ENCODE measurements at regions not wholly inside any gene's neighbourhood (a gene's known extent, or its start where the extent isn't known, plus 50 kb on each side); places are given as distances from the start of the nearest gene placed in this dataset.

- intact Hi-C loops (cut with micrococcal nuclease; ENCODE audit: unreplicated experiment) = no loop called here
- Histone ChIP-seq H3K36me3 (ENCODE audit: control insufficient read depth, insufficient read depth, low read length) (no peaks in the 10 kb centered on the region), H3K4me1 (no peaks in the 10 kb centered on the region), H3K9me3 (no peaks in the 10 kb centered on the region), H3K27me3 (replicated peaks; ENCODE audit: control insufficient read depth, insufficient read depth, low read length) (no peaks in the 10 kb centered on the region), H3K4me3 (ENCODE audit: low read depth, low read length) (no peak overlapping the region)
- TF ChIP-seq CTCF (IDR thresholded peaks at IDR 0.05; ENCODE audit: insufficient read depth in 1 of 2, low read depth in 1 of 2, low read length in 1 of 2, severe bottlenecking in 1 of 2, unreplicated experiment in 1 of 2) = no peak
- Mint-ChIP-seq H3K4me1 (ENCODE audit: low read depth, unreplicated experiment) (no peaks in the 10 kb centered on the region), H3K9me3 (ENCODE audit: unreplicated experiment) (no peaks in the 10 kb centered on the region), H3K27ac (ENCODE audit: unreplicated experiment) (no peak overlapping the region), H3K27me3 (ENCODE audit: insufficient read depth, unreplicated experiment) (peaks cover 3% of the 10 kb centered on the region), H3K36me3 (ENCODE audit: insufficient read depth, unreplicated experiment) (no peaks in the 10 kb centered on the region), H3K4me3 (ENCODE audit: unreplicated experiment) (no peak overlapping the region)
- DNase-seq = no peak
- BruUV-seq (replicated peaks) = no TSS peak
- ChIA-PET CTCF (no interaction called here), POLR2A (no interaction called here)
Observed at GRCh38 chr7:159196584-159196983, 51.9 kb upstream of the VIPR2 start.

- H3K36me3 Mint-ChIP-seq (ENCODE audit: insufficient read depth, unreplicated experiment) = no peaks in the 10 kb centered on the region
- no TSS peak for BruUV-seq (replicated peaks)
- POLR2A ChIA-PET = no interaction called here
- no peak for TF ChIP-seq CTCF (IDR thresholded peaks at IDR 0.05; ENCODE audit: insufficient read depth in 1 of 2, low read depth in 1 of 2, low read length in 1 of 2, severe bottlenecking in 1 of 2, unreplicated experiment in 1 of 2)
- H3K4me1 Mint-ChIP-seq (ENCODE audit: low read depth, unreplicated experiment) = no peaks in the 10 kb centered on the region
- DNase-seq = no peak
- H3K27me3 ChIP-seq (replicated peaks; ENCODE audit: control insufficient read depth, insufficient read depth, low read length) = no peaks in the 10 kb centered on the region
- no peak overlapping the region for H3K4me3 Mint-ChIP-seq (ENCODE audit: unreplicated experiment)
- intact Hi-C loops (cut with micrococcal nuclease; ENCODE audit: unreplicated experiment) = no loop called here
- H3K4me3 ChIP-seq (ENCODE audit: low read depth, low read length) = no peak overlapping the region
- CTCF ChIA-PET = no interaction called here
- peaks cover 3% of the 10 kb centered on the region for H3K27me3 Mint-ChIP-seq (ENCODE audit: insufficient read depth, unreplicated experiment)
- no peaks in the 10 kb centered on the region for H3K9me3 Mint-ChIP-seq (ENCODE audit: unreplicated experiment)
- H3K27ac Mint-ChIP-seq (ENCODE audit: unreplicated experiment) = no peak overlapping the region
- no peaks in the 10 kb centered on the region for H3K9me3 ChIP-seq
- no peaks in the 10 kb centered on the region for H3K4me1 ChIP-seq
- no peaks in the 10 kb centered on the region for H3K36me3 ChIP-seq (ENCODE audit: control insufficient read depth, insufficient read depth, low read length)
Observed at GRCh38 chr7:159195946-159196345, 51.3 kb upstream of the VIPR2 start.
